Activated CD4-positive, CD25-positive, alpha-beta regulatory T cell treated with anti-CD3 and anti-CD28 coated beads, Interleukin-2, amount 50 U/mL, for 24 hours (primary cell): ENCODE measurements at regions not wholly inside any gene's neighbourhood (a gene's known extent, or its start where the extent isn't known, plus 50 kb on each side); places are given as distances from the start of the nearest gene placed in this dataset.
A peak's percentile ranks its signal among the peaks of the same experiment; 100 is the strongest.

Experiments used
- ATAC-seq, 2 donors: fragments of 150-1000 bp; cut with Tn5 transposase; one replicate each; pipeline ENCODE4 v1.10.0; 2021; ENCODE audit warnings: mild to moderate bottlenecking in 1 of 2, moderate library complexity in 1 of 2

- ATAC-seq: no peak
Measured at GRCh38 chr12:98355933-98356332, 159.5 kb upstream of the TMPO start.

- ATAC-seq: no peak
Measured at GRCh38 chr12:98358144-98358543, 157.2 kb upstream of the TMPO start.

GRCh38 chr12:98359856-98360255 lies 155.5 kb upstream of the TMPO start:
- ATAC-seq: no peak

- ATAC-seq: no peak
Measured at GRCh38 chr12:98360401-98360800, 155.0 kb upstream of the TMPO start.

- no peak for ATAC-seq
Measured at GRCh38 chr12:98369581-98369980, 145.8 kb upstream of the TMPO start.

GRCh38 chr12:98370976-98371375 lies 144.4 kb upstream of the TMPO start:
- ATAC-seq: no peak

- ATAC-seq: no peak
Measured at GRCh38 chr12:98371419-98371818, 144.0 kb upstream of the TMPO start.

GRCh38 chr12:98372340-98373024 lies 142.9 kb upstream of the TMPO start:
- ATAC-seq: no peak

GRCh38 chr12:98373025-98373554 lies 142.3 kb upstream of the TMPO start:
- no peak for ATAC-seq

- ATAC-seq: no peak
Measured at GRCh38 chr12:98374007-98374406, 141.4 kb upstream of the TMPO start.

- no peak for ATAC-seq
Measured at GRCh38 chr12:98379106-98379505, 136.3 kb upstream of the TMPO start.

GRCh38 chr12:98385641-98386040 lies 129.7 kb upstream of the TMPO start:
- no peak for ATAC-seq

GRCh38 chr12:98387444-98387843 lies 127.9 kb upstream of the TMPO start:
- ATAC-seq: no peak

GRCh38 chr12:98388126-98388525 lies 127.3 kb upstream of the TMPO start:
- no peak for ATAC-seq

GRCh38 chr12:98389593-98389992 lies 125.8 kb upstream of the TMPO start:
- ATAC-seq: no peak

- ATAC-seq: peak; percentile 73 to 75
Measured at GRCh38 chr12:98397323-98398105, 117.9 kb upstream of the TMPO start.

- ATAC-seq: peak; percentile 84 to 91
Measured at GRCh38 chr12:98399532-98399931, 115.9 kb upstream of the TMPO start.

- no peak for ATAC-seq
Measured at GRCh38 chr12:98401427-98401826, 114.0 kb upstream of the TMPO start.

GRCh38 chr12:98402091-98402490 lies 113.3 kb upstream of the TMPO start:
- ATAC-seq: no peak

- ATAC-seq: no peak
Measured at GRCh38 chr12:98402671-98403070, 112.7 kb upstream of the TMPO start.

- ATAC-seq: no peak
Measured at GRCh38 chr12:98403385-98403784, 112.0 kb upstream of the TMPO start.

- no peak for ATAC-seq
Measured at GRCh38 chr12:98403936-98404335, 111.5 kb upstream of the TMPO start.

- no peak for ATAC-seq
Measured at GRCh38 chr12:98405805-98406366, 109.5 kb upstream of the TMPO start.

- no peak for ATAC-seq
Measured at GRCh38 chr12:98406378-98406777, 109.0 kb upstream of the TMPO start.
